Suppressor macrophage treated with lipopolysaccharide for 4 hours (primary cell): ENCODE measurements at regions not wholly inside any gene's neighbourhood (a gene's known extent, or its start where the extent isn't known, plus 50 kb on each side); places are given as distances from the start of the nearest gene placed in this dataset.
"Not testable (repeated sequence)": the region's sequence is repeated elsewhere in the genome, so short reads cannot be mapped to it uniquely, and the experiment has no call there.

Experiments used
- DNase-seq: peaks from one replicate; pipeline ENCODE4 v3.0.0-alpha.2; 2020

- no peak for DNase-seq
Observed at GRCh38 chr10:36759141-36759805, 366.1 kb upstream of the ANKRD30A start.

GRCh38 chr10:36748128-36748871 is 377.1 kb upstream of the ANKRD30A start:
- DNase-seq: no peak

- DNase-seq: no peak
Observed at GRCh38 chr10:36739884-36740445, 385.4 kb upstream of the ANKRD30A start.

GRCh38 chr10:36738738-36739431 is 386.5 kb upstream of the ANKRD30A start:
- DNase-seq: no peak

- DNase-seq: no peak
Observed at GRCh38 chr10:36736311-36736710, 389.1 kb upstream of the ANKRD30A start.

- DNase-seq: not testable (repeated sequence)
Observed at GRCh38 chr10:36734590-36734989, 390.8 kb upstream of the ANKRD30A start.

GRCh38 chr10:36730316-36730715 is 395.1 kb upstream of the ANKRD30A start:
- no peak for DNase-seq

GRCh38 chr10:36728626-36729025 is 396.8 kb upstream of the ANKRD30A start:
- no peak for DNase-seq

GRCh38 chr10:36725581-36726520 is 399.5 kb upstream of the ANKRD30A start:
- DNase-seq: no peak

GRCh38 chr10:36722777-36723176 is 402.6 kb upstream of the ANKRD30A start:
- DNase-seq: no peak

GRCh38 chr10:36721871-36722270 is 403.5 kb upstream of the ANKRD30A start:
- no peak for DNase-seq

- no peak for DNase-seq
Observed at GRCh38 chr10:36720895-36721294, 404.5 kb upstream of the ANKRD30A start.

- DNase-seq: no peak
Observed at GRCh38 chr10:36717118-36717517, 408.3 kb upstream of the ANKRD30A start.

GRCh38 chr10:36716291-36716690 is 409.1 kb upstream of the ANKRD30A start:
- no peak for DNase-seq

GRCh38 chr10:36712695-36713094 is 412.7 kb upstream of the ANKRD30A start:
- no peak for DNase-seq

GRCh38 chr10:36711361-36711760 is 414.0 kb upstream of the ANKRD30A start:
- no peak for DNase-seq

GRCh38 chr10:36704124-36704523 is 421.3 kb upstream of the ANKRD30A start:
- DNase-seq: no peak

- DNase-seq: no peak
Observed at GRCh38 chr10:36703179-36703578, 422.2 kb upstream of the ANKRD30A start.

- no peak for DNase-seq
Observed at GRCh38 chr10:36700123-36700522, 425.3 kb upstream of the ANKRD30A start.

- no peak for DNase-seq
Observed at GRCh38 chr10:36692759-36693158, 432.6 kb upstream of the ANKRD30A start.

- no peak for DNase-seq
Observed at GRCh38 chr10:36688717-36689116, 436.7 kb upstream of the ANKRD30A start.

- no peak for DNase-seq
Observed at GRCh38 chr10:36683421-36683820, 442.0 kb upstream of the ANKRD30A start.
